Loucy (cell line): ENCODE measurements at regions not wholly inside any gene's neighbourhood (a gene's known extent, or its start where the extent isn't known, plus 50 kb on each side); places are given as distances from the start of the nearest gene placed in this dataset.

Experiments used
- CTCF ChIP-seq: fragments of 200-600 bp; sonication (generic); conservative IDR thresholded peaks from 2 replicates; pipeline ENCODE4 v1.5.1; 2014; ENCODE audit warnings: mild to moderate bottlenecking, antibody characterized with exemption, low read length
- EZH2phosphoT487 ChIP-seq: fragments of 200-600 bp; IDR thresholded peaks from 2 replicates; pipeline ENCODE4 v1.6.1; 2018; ENCODE audit warnings: antibody characterized with exemption, mild to moderate bottlenecking, moderate library complexity, borderline replicate concordance

- TF ChIP-seq CTCF (no peak), EZH2phosphoT487 (no peak)
Observed at GRCh38 chr14:36390718-36391117, 70.3 kb upstream of the MBIP start.
